Neuronal stem cell (in vitro differentiated cells): ENCODE measurements at regions not wholly inside any gene's neighbourhood (a gene's known extent, or its start where the extent isn't known, plus 50 kb on each side); places are given as distances from the start of the nearest gene placed in this dataset.

Source experiments
- DNase-seq: peaks from one replicate; pipeline ENCODE4 v3.0.0-alpha.2; 2013; ENCODE audit warnings: low spot score
- H2AFZ ChIP-seq: one replicate; pipeline ENCODE4 v1.6.1; 2013; ENCODE audit warnings: mild to moderate bottlenecking, low read length, inconsistent platforms
- H2AK5ac ChIP-seq: 2 replicates; pipeline ENCODE4 v1.6.1; 2013; ENCODE audit warnings: low read depth, mild to moderate bottlenecking, inconsistent platforms, low read length, moderate library complexity, mixed read lengths
- H2BK120ac ChIP-seq: 2 replicates; pipeline ENCODE4 v1.6.1; 2013; ENCODE audit warnings: low read depth, mild to moderate bottlenecking, inconsistent platforms, low read length, moderate library complexity, mixed read lengths
- H2BK12ac ChIP-seq: one replicate; pipeline ENCODE4 v1.6.1; 2013; ENCODE audit warnings: low read length, inconsistent platforms
- H2BK15ac ChIP-seq: 2 replicates; pipeline ENCODE4 v1.6.1; 2013; ENCODE audit warnings: mild to moderate bottlenecking, low read length, inconsistent platforms, mixed read lengths
- H2BK5ac ChIP-seq: one replicate; pipeline ENCODE4 v1.6.1; 2013; ENCODE audit warnings: inconsistent platforms, mild to moderate bottlenecking, low read length, moderate library complexity
- H3K14ac ChIP-seq: one replicate; pipeline ENCODE4 v1.6.1; 2013; ENCODE audit warnings: low read length, inconsistent platforms
- H3K18ac ChIP-seq: 2 replicates; pipeline ENCODE4 v1.6.1; 2013; ENCODE audit warnings: low read length, inconsistent platforms
- H3K23ac ChIP-seq: 2 replicates; pipeline ENCODE4 v1.6.1; 2013; ENCODE audit warnings: low read depth, mild to moderate bottlenecking, mixed read lengths, low read length, inconsistent platforms; ENCODE audit not compliant: poor library complexity
- H3K27ac ChIP-seq: replicated peaks from 3 replicates; pipeline ENCODE4 v1.5.1; 2013; ENCODE audit warnings: low read length, inconsistent platforms
- H3K27me3 ChIP-seq, 3 experiments: 2 replicates each; pipeline ENCODE4 v1.6.1; 2013; ENCODE audit warnings: low read length in 3 of 3, mild to moderate bottlenecking in 2 of 3, inconsistent platforms in 1 of 3, low read depth in 1 of 3, mixed read lengths in 1 of 3, moderate library complexity in 1 of 3; ENCODE audit not compliant: control insufficient read depth in 3 of 3, insufficient read depth in 3 of 3
- H3K36me3 ChIP-seq, 2 donors: replicated peaks in 1 of 2; 2 replicates each; pipeline ENCODE4 v1.6.1; 2013; ENCODE audit warnings: low read length in 2 of 2; ENCODE audit not compliant: control insufficient read depth in 2 of 2, insufficient read depth in 2 of 2
- H3K4ac ChIP-seq: 2 replicates; pipeline ENCODE4 v1.6.1; 2013; ENCODE audit warnings: inconsistent platforms, mild to moderate bottlenecking, low read length, moderate library complexity
- H3K4me1 ChIP-seq, 2 donors: 1 replicate in 1 of 2; 2 replicates in 1 of 2; pipeline ENCODE4 v1.6.1; 2013; ENCODE audit warnings: low read length in 2 of 2, low read depth in 1 of 2; ENCODE audit not compliant: control insufficient read depth in 2 of 2, insufficient read depth in 1 of 2
- H3K4me2 ChIP-seq: one replicate; pipeline ENCODE4 v1.6.1; 2013; ENCODE audit warnings: mild to moderate bottlenecking, low read length, inconsistent platforms; ENCODE audit not compliant: insufficient read depth, poor library complexity, severe bottlenecking
- H3K4me3 ChIP-seq, 2 donors: 2 replicates each; pipeline ENCODE4 v1.5.1; 2013; ENCODE audit warnings: low read length in 2 of 2, mild to moderate bottlenecking in 2 of 2, inconsistent platforms in 1 of 2, moderate library complexity in 1 of 2
- H3K79me1 ChIP-seq: one replicate; pipeline ENCODE4 v1.6.1; 2013; ENCODE audit warnings: low read depth, mild to moderate bottlenecking, inconsistent platforms, low read length, moderate library complexity
- H3K9ac ChIP-seq: one replicate; pipeline ENCODE4 v1.6.1; 2013; ENCODE audit warnings: mild to moderate bottlenecking, low read depth, low read length, inconsistent platforms; ENCODE audit not compliant: poor library complexity
- H3K9me3 ChIP-seq, 2 donors: replicated peaks in 1 of 2; 2 replicates each; pipeline versions ENCODE3 to v1.6.1; 2013; ENCODE audit warnings: low read length in 2 of 2, mild to moderate bottlenecking in 2 of 2, inconsistent platforms in 1 of 2, low read depth in 1 of 2, mixed read lengths in 1 of 2, moderate library complexity in 1 of 2; ENCODE audit not compliant: control insufficient read depth in 2 of 2, insufficient read depth in 1 of 2
- H4K8ac ChIP-seq: one replicate; pipeline ENCODE4 v1.6.1; 2013; ENCODE audit warnings: low read depth, mild to moderate bottlenecking, inconsistent platforms, low read length, moderate library complexity
- H4K91ac ChIP-seq: one replicate; pipeline ENCODE4 v1.6.1; 2013; ENCODE audit warnings: low read length, low read depth, mild to moderate bottlenecking, inconsistent platforms; ENCODE audit not compliant: poor library complexity
- WGBS, 2 donors: extraction: QIAGEN DNeasy Blood & Tissue Kit; methylation state at CpG; one replicate each; pipeline ENCODE4 v1.1.7; 2013; ENCODE audit warnings: missing lambda C conversion rate in 2 of 2, mixed read lengths in 1 of 2; ENCODE audit not compliant: insufficient read length in 2 of 2, insufficient replicate concordance in 1 of 2; ENCODE audit errors: extremely low coverage in 2 of 2; 5-methylcytosine and 5-hydroxymethylcytosine counted together

GRCh38 chr3:61443886-61444285, 117.5 kb upstream of the PTPRG start:
- no peak for DNase-seq
- Histone ChIP-seq H4K91ac (no peak overlapping the region), H3K27ac (no peak overlapping the region), H3K4me2 (no peak overlapping the region), H2BK15ac (no peak overlapping the region), H2AK5ac (no peak overlapping the region), H2AFZ (no peak overlapping the region), H3K4me3 (no peak overlapping the region), H3K27me3 (peaks cover 0 to 52% (median 0%) of the 10 kb centered on the region in 3 experiments), H3K36me3 (no peaks in the 10 kb centered on the region), H2BK120ac (no peak overlapping the region), H3K9me3 (no peaks in the 10 kb centered on the region), H2BK5ac (no peak overlapping the region), H2BK12ac (no peak overlapping the region), H4K8ac (no peak overlapping the region), H3K79me1 (no peaks in the 10 kb centered on the region), H3K14ac (no peak overlapping the region), H3K4me1 (peaks cover 0 to 1% of the 10 kb centered on the region in 2 donors), H3K4ac (no peak overlapping the region), H3K9ac (no peak overlapping the region), H3K23ac (no peak overlapping the region), H3K18ac (no peak overlapping the region)

GRCh38 chr3:61444782-61445181, 116.6 kb upstream of the PTPRG start:
- Histone ChIP-seq H2BK12ac (no peak overlapping the region), H2BK15ac (no peak overlapping the region), H4K91ac (no peak overlapping the region), H3K4me1 (peaks cover 0 to 1% of the 10 kb centered on the region in 2 donors), H3K18ac (no peak overlapping the region), H3K14ac (no peak overlapping the region), H2AFZ (no peak overlapping the region), H3K9ac (no peak overlapping the region), H3K36me3 (no peaks in the 10 kb centered on the region), H3K79me1 (no peaks in the 10 kb centered on the region), H3K4me3 (no peak overlapping the region), H3K4ac (no peak overlapping the region), H2BK120ac (no peak overlapping the region), H3K9me3 (no peaks in the 10 kb centered on the region), H3K27ac (no peak overlapping the region), H3K4me2 (no peak overlapping the region), H3K27me3 (peaks cover 0 to 61% (median 0%) of the 10 kb centered on the region in 3 experiments), H3K23ac (no peak overlapping the region), H2BK5ac (no peak overlapping the region), H2AK5ac (no peak overlapping the region), H4K8ac (no peak overlapping the region)
- no peak for DNase-seq
- WGBS, 2 donors, result no CpG with 5 or more reads among the region's 1 CpG

- Histone ChIP-seq H3K27me3 (peaks cover 0 to 72% (median 0%) of the 10 kb centered on the region in 3 experiments), H2AK5ac (no peak overlapping the region), H3K23ac (no peak overlapping the region), H3K27ac (no peak overlapping the region), H3K18ac (no peak overlapping the region), H4K91ac (no peak overlapping the region), H2BK12ac (no peak overlapping the region), H3K14ac (no peak overlapping the region), H3K4me2 (no peak overlapping the region), H3K9me3 (no peaks in the 10 kb centered on the region), H3K4ac (no peak overlapping the region), H2BK120ac (no peak overlapping the region), H3K9ac (no peak overlapping the region), H3K4me3 (no peak overlapping the region), H2BK5ac (no peak overlapping the region), H3K4me1 (peaks cover 0 to 1% of the 10 kb centered on the region in 2 donors), H3K79me1 (no peaks in the 10 kb centered on the region), H4K8ac (no peak overlapping the region), H3K36me3 (no peaks in the 10 kb centered on the region), H2AFZ (no peak overlapping the region), H2BK15ac (no peak overlapping the region)
- DNase-seq, result no peak
- WGBS, 2 donors, result 100% methylated on average over 3 of the region's 7 CpGs; no CpG with 5 or more reads in 1 of the 2 donors
Observed at GRCh38 chr3:61445924-61446323, 115.4 kb upstream of the PTPRG start.

DNA sequence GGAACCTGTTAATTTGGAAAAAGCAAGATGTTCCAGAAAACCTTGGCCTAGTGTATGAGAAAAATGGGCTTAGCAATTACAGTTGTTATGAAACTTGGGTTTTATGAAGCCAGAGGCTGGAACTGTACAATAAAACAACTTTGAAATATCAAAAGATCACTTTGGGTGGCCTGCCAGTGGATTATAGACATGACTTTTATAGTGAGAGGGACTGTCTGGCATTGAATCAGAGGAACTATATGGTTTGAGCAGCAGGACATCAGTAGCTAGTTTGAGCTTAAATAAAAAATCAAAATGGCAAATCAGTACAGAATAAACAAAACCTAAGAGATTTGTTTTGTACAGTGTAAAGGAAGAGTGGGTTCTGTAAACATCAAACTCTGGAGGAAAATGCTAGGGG, 115.0 kb upstream of the PTPRG start:
- H3K18ac ChIP-seq, result no peak overlapping the region
- H3K4me3 ChIP-seq, result no peak overlapping the region
- no peak overlapping the region for H2AK5ac ChIP-seq
- no peak overlapping the region for H2AFZ ChIP-seq
- no peak overlapping the region for H2BK12ac ChIP-seq
- no peaks in the 10 kb centered on the region for H3K79me1 ChIP-seq
- no peak overlapping the region for H2BK15ac ChIP-seq
- DNase-seq, result no peak
- H3K36me3 ChIP-seq, result no peaks in the 10 kb centered on the region
- no peak overlapping the region for H3K9ac ChIP-seq
- no peak overlapping the region for H3K23ac ChIP-seq
- H4K8ac ChIP-seq, result no peak overlapping the region
- no peak overlapping the region for H3K4me2 ChIP-seq
- H4K91ac ChIP-seq, result no peak overlapping the region
- peaks cover 0 to 71% (median 0%) of the 10 kb centered on the region in 3 experiments for H3K27me3 ChIP-seq
- no peak overlapping the region for H3K4ac ChIP-seq
- H3K14ac ChIP-seq, result no peak overlapping the region
- no peak overlapping the region for H2BK120ac ChIP-seq
- no peak overlapping the region for H3K27ac ChIP-seq
- peaks cover 0 to 1% of the 10 kb centered on the region in 2 donors for H3K4me1 ChIP-seq
- H2BK5ac ChIP-seq, result no peak overlapping the region
- no peaks in the 10 kb centered on the region for H3K9me3 ChIP-seq
